HG02884 (cell line): ENCODE measurements at regions not wholly inside any gene's neighbourhood (a gene's known extent, or its start where the extent isn't known, plus 50 kb on each side); places are given as distances from the start of the nearest gene placed in this dataset.

Source experiments
- ATAC-seq: cut with Tn5 transposase; IDR thresholded peaks from one replicate; pipeline ENCODE4 v1.9.1; 2021; ENCODE audit warnings: mild to moderate bottlenecking, moderate library complexity; ENCODE audit not compliant: unreplicated experiment

- no peak for ATAC-seq
Measured at GRCh38 chr2:19465978-19466377, 107.6 kb upstream of the OSR1 start.

- no peak for ATAC-seq
Measured at GRCh38 chr2:19462256-19462645, 103.8 kb upstream of the OSR1 start.

- ATAC-seq: no peak
Measured at GRCh38 chr2:19461504-19462255, 103.3 kb upstream of the OSR1 start.

GRCh38 chr2:19460761-19461160 lies 102.3 kb upstream of the OSR1 start:
- no peak for ATAC-seq

DNA sequence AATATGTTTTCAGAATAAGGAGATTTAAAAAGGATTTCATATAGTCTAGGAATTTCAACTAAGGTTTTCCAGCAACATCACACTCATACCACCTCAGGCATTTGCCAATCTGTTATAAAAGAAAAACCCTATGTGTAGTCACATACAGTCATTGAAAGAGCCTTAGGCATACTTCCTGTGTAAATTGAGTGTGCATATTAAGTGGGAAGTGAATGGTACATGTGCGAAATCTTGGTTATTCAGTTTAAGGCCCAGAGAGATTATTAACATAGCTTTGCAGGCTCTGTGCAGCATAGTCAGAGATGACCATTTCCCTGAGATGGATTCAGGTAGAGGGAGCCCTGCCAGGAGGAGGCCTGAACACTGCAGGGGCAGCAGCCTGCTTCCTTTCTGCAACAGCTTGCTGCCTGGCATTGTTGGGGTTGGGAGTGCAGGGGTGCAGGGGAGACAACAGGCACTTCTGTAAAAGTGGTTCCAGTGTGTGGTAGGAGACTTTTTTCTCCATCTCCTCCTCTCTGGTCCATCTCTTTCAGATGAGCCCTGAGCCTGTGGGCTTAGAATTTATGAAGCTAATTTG lies 100.1 kb upstream of the OSR1 start:
- no peak for ATAC-seq

- ATAC-seq: no peak
Measured at GRCh38 chr2:19457809-19458208, 99.4 kb upstream of the OSR1 start.

GRCh38 chr2:19456705-19457309 lies 98.4 kb upstream of the OSR1 start:
- no peak for ATAC-seq

- ATAC-seq: no peak
Measured at GRCh38 chr2:19454125-19454524, 95.7 kb upstream of the OSR1 start.

DNA sequence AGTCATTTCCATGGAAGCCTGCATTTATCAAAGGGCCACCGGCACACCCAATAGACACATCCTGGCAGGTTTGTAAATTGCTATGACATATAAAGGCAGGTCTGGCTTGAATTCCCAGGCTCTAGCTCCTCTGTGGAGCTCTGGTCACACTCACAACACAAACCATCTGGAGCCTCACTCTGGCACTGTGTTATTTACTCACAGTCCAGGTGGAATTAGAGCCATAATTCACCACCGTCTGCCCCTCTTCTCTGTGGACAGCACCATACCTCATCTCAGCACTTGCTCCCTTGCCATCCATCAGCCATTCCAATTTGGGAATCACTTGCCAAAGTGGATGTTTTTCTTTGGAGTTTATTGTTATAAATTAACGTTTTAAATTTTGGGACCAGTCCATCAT lies 84.3 kb upstream of the OSR1 start:
- no peak for ATAC-seq

GRCh38 chr2:19439081-19439480 lies 80.7 kb upstream of the OSR1 start:
- no peak for ATAC-seq

DNA sequence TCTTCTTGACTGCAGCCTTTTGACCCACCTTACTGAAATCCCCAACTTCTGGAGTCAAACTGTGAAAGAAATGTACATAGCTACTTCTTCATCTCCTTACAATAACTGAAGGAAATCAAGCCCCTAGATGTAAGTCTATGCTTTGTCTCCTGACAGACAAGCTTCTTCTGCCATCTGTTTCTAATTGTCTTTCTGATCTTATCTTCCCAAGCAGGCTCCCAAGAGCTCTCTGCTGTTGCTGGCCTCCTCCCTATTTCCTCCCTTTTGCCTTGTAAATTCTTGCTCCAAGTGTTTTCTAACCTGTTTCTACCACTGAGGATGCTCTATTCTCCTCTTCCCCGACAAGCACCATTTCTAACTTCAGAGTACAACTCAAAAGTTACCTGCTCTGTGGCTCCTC lies 77.4 kb upstream of the OSR1 start:
- ATAC-seq: no peak

- ATAC-seq: no peak
Measured at GRCh38 chr2:19434413-19434812, 76.0 kb upstream of the OSR1 start.

DNA sequence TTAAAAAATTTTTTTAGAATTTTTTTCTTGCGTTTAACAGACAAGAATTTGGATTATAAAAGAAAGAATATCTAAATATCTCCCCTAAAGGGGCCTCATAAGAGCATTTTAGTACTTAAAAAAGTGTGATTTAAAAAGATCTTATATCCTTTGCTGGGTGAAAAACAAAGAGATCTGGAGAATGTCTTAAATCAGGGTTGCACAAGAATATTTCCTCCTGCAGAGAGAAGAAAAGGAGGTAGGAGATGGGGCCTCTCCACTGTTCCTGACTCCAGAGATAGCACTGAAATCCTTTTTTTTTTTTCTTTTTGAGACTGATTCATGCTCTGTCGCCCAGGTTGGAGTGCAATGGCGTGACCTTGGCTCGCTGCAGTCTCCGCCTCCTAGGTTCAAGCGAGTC lies 68.5 kb upstream of the OSR1 start:
- no peak for ATAC-seq

DNA sequence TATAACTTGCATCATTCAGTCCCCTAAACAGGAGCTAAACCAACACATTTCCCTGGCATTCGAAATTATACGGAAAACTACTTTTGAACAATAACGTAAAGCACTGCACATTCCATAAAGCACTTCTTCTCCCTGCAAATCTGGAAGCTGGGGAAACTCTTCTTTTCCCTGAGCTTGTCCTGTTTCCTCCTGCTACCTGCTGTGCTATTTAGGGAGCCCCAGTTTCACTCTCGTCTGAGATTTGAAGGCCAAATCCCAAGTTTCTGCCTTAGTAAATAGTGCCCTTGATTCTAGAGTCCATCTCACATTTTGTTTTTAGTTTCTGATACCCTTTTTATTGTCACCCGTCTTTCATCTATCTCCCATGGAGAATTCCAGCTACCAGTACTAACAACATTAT lies 67.7 kb upstream of the OSR1 start:
- no peak for ATAC-seq

DNA sequence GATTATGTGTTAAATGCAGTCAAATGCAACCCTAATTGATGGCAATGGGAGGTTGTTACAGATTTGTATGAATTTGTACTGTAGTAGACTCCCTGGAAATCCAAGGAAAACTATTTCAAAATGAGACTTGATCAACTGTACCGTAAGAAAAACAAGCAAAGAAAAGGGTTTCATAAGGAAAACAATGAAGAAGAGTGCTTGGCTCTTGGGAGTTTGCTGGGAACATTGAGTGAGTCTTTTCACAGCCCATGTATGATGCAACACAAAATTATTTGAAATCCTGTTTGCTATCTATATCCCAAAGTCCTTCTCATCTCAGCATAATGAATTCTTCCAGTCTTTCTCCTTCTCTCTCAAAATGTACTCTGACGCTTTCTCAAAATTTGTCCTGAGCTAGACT lies 67.0 kb upstream of the OSR1 start:
- no peak for ATAC-seq

DNA sequence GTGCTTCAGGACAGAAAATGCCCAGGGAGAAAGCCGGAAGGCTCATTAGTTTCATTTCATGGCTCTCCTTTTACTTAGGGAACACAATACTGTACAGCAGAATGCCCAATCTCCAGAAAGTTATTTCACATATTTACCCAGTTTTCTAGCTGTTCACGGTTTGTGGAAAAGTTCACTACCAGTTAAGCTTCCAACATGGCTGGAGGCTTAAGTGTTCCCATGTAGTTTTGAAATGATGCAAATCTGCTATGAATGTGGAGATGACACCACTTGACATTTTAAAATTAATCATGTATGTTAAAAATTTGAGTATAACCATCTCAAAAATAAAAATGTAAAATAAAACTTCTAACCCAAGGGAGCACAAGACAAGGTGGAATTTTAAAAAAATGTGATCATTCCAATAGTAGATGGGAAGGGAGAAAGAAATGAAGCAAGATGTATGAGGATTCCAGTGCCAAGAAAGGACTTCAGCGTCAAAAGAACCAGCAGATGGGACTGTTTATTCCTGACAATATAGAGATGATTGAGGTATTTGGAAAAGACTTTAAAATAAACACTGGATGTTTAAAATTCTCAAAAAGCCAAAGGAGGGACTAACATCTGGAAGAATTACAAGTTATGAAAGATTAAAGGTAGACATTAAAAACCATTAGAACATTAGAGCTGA lies 60.9 kb upstream of the OSR1 start:
- no peak for ATAC-seq

GRCh38 chr2:19416784-19417684 lies 58.6 kb upstream of the OSR1 start:
- ATAC-seq: no peak

GRCh38 chr2:19416083-19416482 lies 57.7 kb upstream of the OSR1 start:
- ATAC-seq: no peak

DNA sequence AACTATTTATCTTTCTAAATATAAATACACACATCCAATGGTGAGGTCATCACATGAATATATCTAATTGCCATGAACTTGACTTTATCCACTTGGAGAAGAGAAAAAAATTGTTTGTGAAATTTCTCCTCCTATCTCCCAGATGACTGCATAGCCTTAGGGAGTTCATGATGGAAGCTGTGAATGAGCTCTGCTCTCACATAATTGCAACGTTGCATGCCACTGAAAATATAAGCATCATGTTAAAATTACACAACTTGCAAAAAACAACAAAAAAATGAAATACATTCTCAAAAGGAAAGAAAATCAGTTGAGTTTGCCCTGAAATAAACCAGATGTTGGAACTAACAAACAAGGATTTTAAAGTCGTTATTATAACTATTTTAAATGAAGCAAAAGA lies 50.6 kb upstream of the OSR1 start:
- no peak for ATAC-seq

GRCh38 chr2:19408592-19408991 lies 50.2 kb upstream of the OSR1 start:
- ATAC-seq: no peak
